ENCODE measurements at regions not wholly inside any gene's neighbourhood (a gene's known extent, or its start where the extent isn't known, plus 50 kb on each side); places are given as distances from the start of the nearest gene placed in this dataset.

DNA sequence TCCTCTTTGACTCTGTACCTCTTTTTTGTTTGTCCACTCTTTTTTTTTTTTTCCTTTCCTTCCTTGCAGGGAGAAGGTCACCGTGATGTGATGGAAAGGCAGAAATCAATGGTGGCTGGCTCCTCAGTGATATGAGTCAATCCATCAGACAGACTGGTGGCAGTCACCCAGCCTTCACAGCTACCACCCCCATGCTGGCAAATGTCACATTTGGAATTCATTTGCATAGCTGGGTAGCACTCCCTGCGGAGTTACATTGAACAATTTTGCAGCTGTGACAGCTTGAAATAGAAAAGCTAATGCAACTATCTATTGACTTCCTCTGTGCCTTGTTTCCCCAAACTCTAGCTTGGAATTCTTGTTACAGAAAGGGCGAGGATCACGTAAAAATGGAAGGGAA is 668.4 kb downstream of the C6orf118 start:
- H3K27me3 ChIP-seq (ENCODE audit: insufficient read depth, low read depth, low read length): no peaks in the 10 kb centered on the region
- H3K27ac ChIP-seq (ENCODE audit: low read length): peak overlapping the region; percentile 2
- H3K9ac ChIP-seq (ENCODE audit: low read length): no peak overlapping the region
- H3F3A ChIP-seq (ENCODE audit: insufficient read depth, low read length, poor library complexity, severe bottlenecking): no peaks in the 10 kb centered on the region
- no peaks in the 10 kb centered on the region for H3K36me3 ChIP-seq (ENCODE audit: insufficient read depth, low read length)
- no peaks in the 10 kb centered on the region for H3K79me2 ChIP-seq (replicated peaks; ENCODE audit: insufficient read depth, low read length)
- no peak overlapping the region for H2AFZ ChIP-seq (ENCODE audit: low read depth, low read length)
- H3K9me2 ChIP-seq (ENCODE audit: insufficient read depth, low read length): no peaks in the 10 kb centered on the region
- H3K4me3 ChIP-seq (ENCODE audit: low read length): peak overlapping the region; percentile 7
- no peaks in the 10 kb centered on the region for H4K20me1 ChIP-seq (ENCODE audit: insufficient read depth)
- H3K9me3 ChIP-seq (ENCODE audit: low read length): no peaks in the 10 kb centered on the region
- TF ChIP-seq EP300 (conservative IDR thresholded peaks at IDR 0.05; ENCODE audit: poor library complexity, severe bottlenecking): peak; percentile 63
- TF ChIP-seq SMC3 (conservative IDR thresholded peaks at IDR 0.05; ENCODE audit: poor library complexity): no peak
- no peak overlapping the region for H3K4me2 ChIP-seq (ENCODE audit: low read length)

DNA sequence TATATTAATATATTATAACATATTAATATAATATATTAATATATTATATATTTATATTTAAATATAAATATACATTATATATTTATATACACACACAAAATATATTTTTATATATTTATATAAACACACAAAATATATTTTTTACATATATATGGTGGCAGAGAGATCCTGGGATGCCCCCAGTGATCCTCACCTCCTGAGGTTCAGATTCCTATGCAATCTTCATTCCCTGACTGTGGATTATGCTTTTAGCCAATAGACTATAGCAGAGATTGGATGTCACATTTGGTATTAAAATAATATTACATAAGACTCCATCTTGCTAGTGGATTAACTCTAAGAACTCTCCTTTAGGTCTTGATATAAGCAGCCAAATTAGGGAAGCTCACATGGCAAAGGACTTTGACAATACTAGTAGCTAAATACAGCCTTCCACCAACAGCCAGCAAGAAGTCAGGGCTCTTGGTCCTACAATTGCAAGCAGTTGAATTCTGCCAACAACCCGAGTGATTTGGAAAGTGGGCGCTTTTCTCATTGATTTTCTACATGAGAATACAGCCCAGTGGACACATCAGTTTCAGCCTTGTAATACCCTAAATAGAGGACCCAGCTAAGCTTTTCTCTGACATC is 681.0 kb downstream of the C6orf118 start:
- no peak for TF ChIP-seq EP300 (conservative IDR thresholded peaks at IDR 0.05; ENCODE audit: poor library complexity, severe bottlenecking)
- no peak for TF ChIP-seq TAF1 (IDR thresholded peaks at IDR 0.05; ENCODE audit: low read depth)
- TF ChIP-seq, protein P1, sequence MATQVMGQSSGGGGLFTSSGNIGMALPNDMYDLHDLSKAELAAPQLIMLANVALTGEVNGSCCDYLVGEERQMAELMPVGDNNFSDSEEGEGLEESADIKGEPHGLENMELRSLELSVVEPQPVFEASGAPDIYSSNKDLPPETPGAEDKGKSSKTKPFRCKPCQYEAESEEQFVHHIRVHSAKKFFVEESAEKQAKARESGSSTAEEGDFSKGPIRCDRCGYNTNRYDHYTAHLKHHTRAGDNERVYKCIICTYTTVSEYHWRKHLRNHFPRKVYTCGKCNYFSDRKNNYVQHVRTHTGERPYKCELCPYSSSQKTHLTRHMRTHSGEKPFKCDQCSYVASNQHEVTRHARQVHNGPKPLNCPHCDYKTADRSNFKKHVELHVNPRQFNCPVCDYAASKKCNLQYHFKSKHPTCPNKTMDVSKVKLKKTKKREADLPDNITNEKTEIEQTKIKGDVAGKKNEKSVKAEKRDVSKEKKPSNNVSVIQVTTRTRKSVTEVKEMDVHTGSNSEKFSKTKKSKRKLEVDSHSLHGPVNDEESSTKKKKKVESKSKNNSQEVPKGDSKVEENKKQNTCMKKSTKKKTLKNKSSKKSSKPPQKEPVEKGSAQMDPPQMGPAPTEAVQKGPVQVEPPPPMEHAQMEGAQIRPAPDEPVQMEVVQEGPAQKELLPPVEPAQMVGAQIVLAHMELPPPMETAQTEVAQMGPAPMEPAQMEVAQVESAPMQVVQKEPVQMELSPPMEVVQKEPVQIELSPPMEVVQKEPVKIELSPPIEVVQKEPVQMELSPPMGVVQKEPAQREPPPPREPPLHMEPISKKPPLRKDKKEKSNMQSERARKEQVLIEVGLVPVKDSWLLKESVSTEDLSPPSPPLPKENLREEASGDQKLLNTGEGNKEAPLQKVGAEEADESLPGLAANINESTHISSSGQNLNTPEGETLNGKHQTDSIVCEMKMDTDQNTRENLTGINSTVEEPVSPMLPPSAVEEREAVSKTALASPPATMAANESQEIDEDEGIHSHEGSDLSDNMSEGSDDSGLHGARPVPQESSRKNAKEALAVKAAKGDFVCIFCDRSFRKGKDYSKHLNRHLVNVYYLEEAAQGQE (IDR thresholded peaks at IDR 0.05; ENCODE audit: borderline replicate concordance): no peak
- TF ChIP-seq EZH2 (IDR thresholded peaks at IDR 0.05; ENCODE audit: borderline replicate concordance, insufficient read depth, low read length, poor library complexity, severe bottlenecking): no peak
- no peak for TF ChIP-seq SMC3 (conservative IDR thresholded peaks at IDR 0.05; ENCODE audit: poor library complexity)
- TF ChIP-seq MXI1 (conservative IDR thresholded peaks at IDR 0.05; ENCODE audit: poor library complexity, severe bottlenecking): no peak
- TF ChIP-seq RAD21 (conservative IDR thresholded peaks at IDR 0.05): no peak
- TF ChIP-seq, protein P2, sequence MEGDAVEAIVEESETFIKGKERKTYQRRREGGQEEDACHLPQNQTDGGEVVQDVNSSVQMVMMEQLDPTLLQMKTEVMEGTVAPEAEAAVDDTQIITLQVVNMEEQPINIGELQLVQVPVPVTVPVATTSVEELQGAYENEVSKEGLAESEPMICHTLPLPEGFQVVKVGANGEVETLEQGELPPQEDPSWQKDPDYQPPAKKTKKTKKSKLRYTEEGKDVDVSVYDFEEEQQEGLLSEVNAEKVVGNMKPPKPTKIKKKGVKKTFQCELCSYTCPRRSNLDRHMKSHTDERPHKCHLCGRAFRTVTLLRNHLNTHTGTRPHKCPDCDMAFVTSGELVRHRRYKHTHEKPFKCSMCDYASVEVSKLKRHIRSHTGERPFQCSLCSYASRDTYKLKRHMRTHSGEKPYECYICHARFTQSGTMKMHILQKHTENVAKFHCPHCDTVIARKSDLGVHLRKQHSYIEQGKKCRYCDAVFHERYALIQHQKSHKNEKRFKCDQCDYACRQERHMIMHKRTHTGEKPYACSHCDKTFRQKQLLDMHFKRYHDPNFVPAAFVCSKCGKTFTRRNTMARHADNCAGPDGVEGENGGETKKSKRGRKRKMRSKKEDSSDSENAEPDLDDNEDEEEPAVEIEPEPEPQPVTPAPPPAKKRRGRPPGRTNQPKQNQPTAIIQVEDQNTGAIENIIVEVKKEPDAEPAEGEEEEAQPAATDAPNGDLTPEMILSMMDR (IDR thresholded peaks at IDR 0.05; ENCODE audit: poor library complexity, severe bottlenecking): no peak
- TF ChIP-seq POLR2AphosphoS5 (IDR thresholded peaks at IDR 0.05): no peak
- no peaks in the 10 kb centered on the region for H3K36me3 ChIP-seq (ENCODE audit: insufficient read depth, low read length)
- H2AFZ ChIP-seq (ENCODE audit: low read depth, low read length): no peak overlapping the region
- H3K79me2 ChIP-seq (replicated peaks; ENCODE audit: insufficient read depth, low read length): no peaks in the 10 kb centered on the region
- H3K9me3 ChIP-seq (ENCODE audit: low read length): no peaks in the 10 kb centered on the region
- H3K27ac ChIP-seq (ENCODE audit: low read length): no peak overlapping the region
- H4K20me1 ChIP-seq (ENCODE audit: insufficient read depth): no peaks in the 10 kb centered on the region
- H3K27me3 ChIP-seq (ENCODE audit: insufficient read depth, low read depth, low read length): no peaks in the 10 kb centered on the region
- no peaks in the 10 kb centered on the region for H3F3A ChIP-seq (ENCODE audit: insufficient read depth, low read length, poor library complexity, severe bottlenecking)
- no peak overlapping the region for H3K9ac ChIP-seq (ENCODE audit: low read length)
- H3K9me2 ChIP-seq (ENCODE audit: insufficient read depth, low read length): no peaks in the 10 kb centered on the region
- no peak overlapping the region for H3K4me2 ChIP-seq (ENCODE audit: low read length)
- H3K4me3 ChIP-seq (ENCODE audit: low read length): no peak overlapping the region

Data from neural cell (in vitro differentiated cells).